Suprapubic skin (tissue), 4 donors: ENCODE measurements at regions not wholly inside any gene's neighbourhood (a gene's known extent, or its start where the extent isn't known, plus 50 kb on each side); places are given as distances from the start of the nearest gene placed in this dataset.
"Not testable (repeated sequence)": the region's sequence is repeated elsewhere in the genome, so short reads cannot be mapped to it uniquely, and the experiment has no call there.

Source experiments
- DNase-seq, 2 donors: peaks; one replicate each; pipeline ENCODE4 v3.0.0-alpha.2; 2019; ENCODE audit warnings: low spot score in 2 of 2
- H3K27ac ChIP-seq: fragments of 200-600 bp; sonication (generic); one replicate; pipeline ENCODE4 v1.5.1; 2019
- H3K27me3 ChIP-seq: fragments of 200-600 bp; sonication (generic); one replicate; pipeline ENCODE4 v1.5.1; 2019
- H3K36me3 ChIP-seq: fragments of 200-600 bp; sonication (generic); one replicate; pipeline ENCODE4 v1.5.1; 2019
- H3K4me1 ChIP-seq: fragments of 200-600 bp; sonication (generic); one replicate; pipeline ENCODE4 v1.5.1; 2019
- H3K4me3 ChIP-seq: fragments of 200-600 bp; sonication (generic); one replicate; pipeline ENCODE4 v1.5.1; 2019; ENCODE audit warnings: mild to moderate bottlenecking
- H3K9me3 ChIP-seq: fragments of 200-600 bp; sonication (generic); one replicate; pipeline ENCODE4 v1.5.1; 2019
- EP300 ChIP-seq: sonication (generic); formaldehyde crosslinking; IDR thresholded peaks from one replicate; pipeline ENCODE4 v1.6.1; 2017; ENCODE audit warnings: antibody characterized with exemption
- POLR2A ChIP-seq, 2 donors: fragments of 450-650 bp; IDR thresholded peaks; one replicate each; pipeline ENCODE4 v1.6.1; 2017; ENCODE audit warnings: antibody characterized with exemption in 2 of 2, mild to moderate bottlenecking in 2 of 2, moderate library complexity in 2 of 2
- POLR2AphosphoS5 ChIP-seq, 3 donors: sonication (generic); formaldehyde crosslinking; IDR thresholded peaks; one replicate each; pipeline ENCODE4 v1.6.1; 2017; ENCODE audit warnings: antibody characterized with exemption in 3 of 3
- WGBS: methylation state at CpG from one replicate; pipeline ENCODE4 v1.1.5; 2018; 5-methylcytosine and 5-hydroxymethylcytosine counted together
- TF ChIP-seq, protein P1 (sequence below), 2 donors: fragments of 200-600 bp in 1 of 2; fragments of 450-650 bp in 1 of 2; sonication (generic) in 1 of 2; IDR thresholded peaks; one replicate each; pipeline ENCODE4 v1.5.1; 2016 to 2019; ENCODE audit warnings: antibody characterized with exemption in 2 of 2, mild to moderate bottlenecking in 1 of 2, moderate library complexity in 1 of 2

DNA sequence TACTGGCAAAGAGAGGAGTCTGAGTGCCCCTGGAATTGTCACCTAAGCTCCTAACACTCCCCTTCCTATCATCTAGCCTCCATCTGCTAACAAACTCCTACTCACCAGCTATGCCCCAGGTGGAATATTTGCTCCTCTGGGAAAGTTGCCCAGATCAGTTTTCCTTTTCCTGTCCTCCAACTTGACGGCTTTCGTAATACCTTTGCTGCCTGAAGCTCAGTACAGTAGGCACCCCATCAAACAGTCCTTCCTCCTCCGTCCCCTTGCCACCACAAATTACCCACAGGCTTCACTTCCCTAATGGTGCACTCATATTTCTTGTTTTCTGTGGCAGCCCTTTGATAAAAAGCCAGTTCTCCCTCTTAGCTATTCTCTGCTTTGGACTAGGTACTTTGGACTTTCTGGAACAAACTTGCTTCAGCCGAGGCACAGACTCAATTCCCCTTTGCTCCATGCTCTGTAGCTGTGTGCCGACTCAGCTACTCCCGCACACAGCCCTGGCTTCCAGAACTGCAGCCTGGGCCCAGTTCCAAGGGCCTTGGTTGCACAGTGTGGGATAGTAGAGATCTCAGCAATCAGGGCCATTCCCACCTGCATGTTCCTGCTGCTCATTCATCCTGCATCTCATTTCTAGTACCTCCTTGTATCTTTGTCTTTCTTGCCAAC lies 605.1 kb downstream of the BCOR start:
- TF ChIP-seq EP300 (no peak), POLR2A (IDR thresholded peaks at IDR 0.05) (no peak), POLR2AphosphoS5 (IDR thresholded peaks at IDR 0.05) (no peak)
- TF ChIP-seq, protein P1, sequence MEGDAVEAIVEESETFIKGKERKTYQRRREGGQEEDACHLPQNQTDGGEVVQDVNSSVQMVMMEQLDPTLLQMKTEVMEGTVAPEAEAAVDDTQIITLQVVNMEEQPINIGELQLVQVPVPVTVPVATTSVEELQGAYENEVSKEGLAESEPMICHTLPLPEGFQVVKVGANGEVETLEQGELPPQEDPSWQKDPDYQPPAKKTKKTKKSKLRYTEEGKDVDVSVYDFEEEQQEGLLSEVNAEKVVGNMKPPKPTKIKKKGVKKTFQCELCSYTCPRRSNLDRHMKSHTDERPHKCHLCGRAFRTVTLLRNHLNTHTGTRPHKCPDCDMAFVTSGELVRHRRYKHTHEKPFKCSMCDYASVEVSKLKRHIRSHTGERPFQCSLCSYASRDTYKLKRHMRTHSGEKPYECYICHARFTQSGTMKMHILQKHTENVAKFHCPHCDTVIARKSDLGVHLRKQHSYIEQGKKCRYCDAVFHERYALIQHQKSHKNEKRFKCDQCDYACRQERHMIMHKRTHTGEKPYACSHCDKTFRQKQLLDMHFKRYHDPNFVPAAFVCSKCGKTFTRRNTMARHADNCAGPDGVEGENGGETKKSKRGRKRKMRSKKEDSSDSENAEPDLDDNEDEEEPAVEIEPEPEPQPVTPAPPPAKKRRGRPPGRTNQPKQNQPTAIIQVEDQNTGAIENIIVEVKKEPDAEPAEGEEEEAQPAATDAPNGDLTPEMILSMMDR (IDR thresholded peaks at IDR 0.05) = no peak
- peaks cover 3% of the 10 kb centered on the region for H3K4me1 ChIP-seq
- H3K9me3 ChIP-seq = no peaks in the 10 kb centered on the region
- H3K4me3 ChIP-seq = no peak overlapping the region
- no peaks in the 10 kb centered on the region for H3K27me3 ChIP-seq
- 52% methylated on average over 6 of the region's 6 CpGs for whole genome bisulfite sequencing
- DNase-seq = no peak
- no peaks in the 10 kb centered on the region for H3K36me3 ChIP-seq
- H3K27ac ChIP-seq = no peak overlapping the region

DNA sequence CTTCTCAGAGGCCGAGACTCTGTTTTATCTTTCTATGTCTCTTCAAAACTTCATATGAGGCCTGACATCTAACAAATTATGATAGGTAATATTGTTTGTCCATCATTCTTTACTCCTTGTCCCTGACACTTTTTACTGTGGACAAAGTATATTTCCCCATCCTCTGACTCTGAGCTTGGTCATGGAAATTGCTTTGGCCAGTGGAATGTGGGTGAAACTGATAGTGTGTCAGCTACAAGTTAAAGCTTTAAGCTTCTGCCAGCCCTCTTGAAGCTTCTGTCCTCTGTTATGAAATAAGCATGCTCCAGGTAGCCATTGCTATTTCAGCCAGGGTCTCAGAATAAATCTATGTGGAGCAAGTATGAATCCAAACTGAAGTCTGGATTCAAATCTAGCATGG lies 604.6 kb downstream of the BCOR start:
- H3K27ac ChIP-seq = no peak overlapping the region
- no peaks in the 10 kb centered on the region for H3K36me3 ChIP-seq
- no peak for DNase-seq
- no peaks in the 10 kb centered on the region for H3K9me3 ChIP-seq
- H3K4me1 ChIP-seq = peaks cover 3% of the 10 kb centered on the region
- TF ChIP-seq, protein P1 (IDR thresholded peaks at IDR 0.05) = no peak
- TF ChIP-seq EP300 = no peak
- TF ChIP-seq POLR2A (IDR thresholded peaks at IDR 0.05) = no peak
- TF ChIP-seq POLR2AphosphoS5 (IDR thresholded peaks at IDR 0.05) = no peak
- H3K27me3 ChIP-seq = no peaks in the 10 kb centered on the region
- WGBS = 80% methylated on average over 1 of the region's 1 CpG
- no peak overlapping the region for H3K4me3 ChIP-seq

DNA sequence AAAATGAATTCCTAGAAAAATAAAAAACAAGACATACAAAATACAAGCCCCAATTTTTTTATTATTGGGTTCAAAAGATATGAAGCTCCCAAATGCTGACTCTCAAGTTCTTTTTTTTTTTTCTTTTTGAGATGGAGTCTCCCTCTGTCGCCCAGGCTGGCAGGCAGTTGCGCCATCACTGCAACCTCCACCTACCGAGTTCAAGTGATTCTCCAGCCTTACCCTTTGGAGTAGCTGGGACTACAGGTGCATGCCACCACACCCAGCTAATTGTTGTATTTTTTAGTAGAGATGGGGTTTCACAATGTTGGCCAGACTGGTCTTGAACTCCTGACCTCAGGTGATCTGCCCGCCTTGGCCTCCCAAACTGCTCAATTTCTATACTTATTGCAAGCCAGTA lies 600.6 kb downstream of the BCOR start:
- not testable (repeated sequence) for H3K9me3 ChIP-seq, DNase-seq, H3K27ac ChIP-seq, H3K4me3 ChIP-seq, H3K36me3 ChIP-seq, H3K27me3 ChIP-seq, H3K4me1 ChIP-seq
- WGBS = 85% methylated on average over 4 of the region's 4 CpGs

DNA sequence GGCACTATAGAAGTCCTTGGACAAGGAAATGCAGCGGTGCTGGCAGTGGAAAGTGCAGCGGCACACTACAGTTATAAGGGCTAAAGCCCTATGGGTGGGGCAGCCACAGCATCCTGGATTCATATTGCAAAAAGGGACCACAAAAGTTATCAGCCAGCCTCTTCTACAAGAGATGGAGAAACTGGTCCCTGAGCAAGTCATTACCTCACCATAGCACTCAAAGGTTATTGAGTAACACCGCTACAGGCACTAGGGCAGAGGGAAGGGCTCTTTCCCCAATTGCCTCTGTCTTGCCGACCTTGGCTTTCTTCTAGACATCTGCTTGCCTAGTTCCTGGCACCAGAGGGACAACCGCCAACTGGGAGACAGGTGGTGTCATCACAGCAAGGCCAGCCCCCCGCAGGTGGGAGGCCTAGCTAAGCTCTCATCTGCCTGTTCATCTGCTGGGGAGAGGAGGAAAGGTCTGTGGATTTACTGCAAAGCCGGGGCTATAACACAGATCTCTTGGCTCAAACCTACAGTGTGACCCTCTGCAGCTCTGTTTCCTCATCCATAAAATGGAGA lies 600.0 kb downstream of the BCOR start:
- WGBS = 87% methylated on average over 3 of the region's 7 CpGs
- H3K27me3 ChIP-seq = no peaks in the 10 kb centered on the region
- no peaks in the 10 kb centered on the region for H3K9me3 ChIP-seq
- no peak for DNase-seq
- no peak overlapping the region for H3K27ac ChIP-seq
- no peak for TF ChIP-seq POLR2A (IDR thresholded peaks at IDR 0.05)
- TF ChIP-seq POLR2AphosphoS5 (IDR thresholded peaks at IDR 0.05) = no peak
- TF ChIP-seq, protein P1 (IDR thresholded peaks at IDR 0.05) = no peak
- TF ChIP-seq EP300 = no peak
- H3K4me1 ChIP-seq = peaks cover 2% of the 10 kb centered on the region
- H3K4me3 ChIP-seq = no peak overlapping the region
- no peaks in the 10 kb centered on the region for H3K36me3 ChIP-seq

DNA sequence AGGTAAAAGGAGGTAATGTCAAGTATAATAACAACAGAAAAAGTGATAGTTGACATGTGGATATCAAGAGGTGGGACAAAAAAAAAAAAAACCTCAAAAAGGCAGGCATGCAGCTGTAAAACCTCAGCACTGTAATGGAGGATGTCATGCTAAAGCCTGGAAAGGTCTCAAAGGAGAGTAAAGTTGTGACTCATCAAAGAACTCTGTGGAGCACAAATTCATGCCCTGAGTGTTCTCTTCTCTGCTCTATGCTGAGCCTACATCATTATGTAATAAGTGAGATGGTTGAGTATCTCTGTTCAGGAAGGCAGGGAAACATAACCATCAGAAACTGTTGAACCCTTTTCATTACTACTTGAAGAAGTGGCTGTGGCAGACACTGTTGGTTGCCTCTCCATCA lies 597.8 kb downstream of the BCOR start:
- DNase-seq = no peak
- Histone ChIP-seq H3K27ac (no peak overlapping the region), H3K27me3 (no peaks in the 10 kb centered on the region), H3K4me3 (no peak overlapping the region), H3K9me3 (no peaks in the 10 kb centered on the region), H3K36me3 (no peaks in the 10 kb centered on the region), H3K4me1 (no peaks in the 10 kb centered on the region)
- TF ChIP-seq EP300 = no peak
- no peak for TF ChIP-seq POLR2AphosphoS5 (IDR thresholded peaks at IDR 0.05)
- TF ChIP-seq POLR2A (IDR thresholded peaks at IDR 0.05) = no peak
- TF ChIP-seq, protein P1 (IDR thresholded peaks at IDR 0.05) = no peak

DNA sequence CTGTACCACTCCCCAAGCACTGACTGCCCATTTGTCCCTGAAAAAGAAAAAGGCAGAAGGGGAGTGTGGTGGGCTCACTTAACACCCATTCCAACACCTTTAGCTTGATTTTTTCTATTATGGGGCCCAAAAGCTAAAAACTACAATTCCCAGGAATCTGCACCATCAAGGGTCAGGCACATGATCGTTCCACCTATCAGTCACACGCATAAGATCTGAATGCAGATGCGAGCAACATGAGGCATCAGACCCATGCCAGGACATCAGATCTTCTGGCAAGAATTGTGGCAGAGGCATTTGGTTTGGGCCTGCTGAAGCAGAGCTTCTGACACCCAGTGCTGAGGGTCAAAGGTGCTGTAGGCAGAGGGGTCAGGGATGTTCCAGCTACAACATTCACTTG lies 595.9 kb downstream of the BCOR start:
- H3K27me3 ChIP-seq = no peaks in the 10 kb centered on the region
- H3K36me3 ChIP-seq = no peaks in the 10 kb centered on the region
- no peak overlapping the region for H3K4me3 ChIP-seq
- WGBS = 71% methylated on average over 3 of the region's 3 CpGs
- no peak overlapping the region for H3K27ac ChIP-seq
- H3K4me1 ChIP-seq = no peaks in the 10 kb centered on the region
- TF ChIP-seq, protein P1 (IDR thresholded peaks at IDR 0.05) = no peak
- TF ChIP-seq POLR2A (IDR thresholded peaks at IDR 0.05) (no peak), EP300 (no peak), POLR2AphosphoS5 (IDR thresholded peaks at IDR 0.05) (no peak)
- DNase-seq = no peak
- no peaks in the 10 kb centered on the region for H3K9me3 ChIP-seq
